ENCODE measurements at regions not wholly inside any gene's neighbourhood (a gene's known extent, or its start where the extent isn't known, plus 50 kb on each side); places are given as distances from the start of the nearest gene placed in this dataset.
"Not testable (repeated sequence)": the region's sequence is repeated elsewhere in the genome, so short reads cannot be mapped to it uniquely, and the experiment has no call there.

DNA sequence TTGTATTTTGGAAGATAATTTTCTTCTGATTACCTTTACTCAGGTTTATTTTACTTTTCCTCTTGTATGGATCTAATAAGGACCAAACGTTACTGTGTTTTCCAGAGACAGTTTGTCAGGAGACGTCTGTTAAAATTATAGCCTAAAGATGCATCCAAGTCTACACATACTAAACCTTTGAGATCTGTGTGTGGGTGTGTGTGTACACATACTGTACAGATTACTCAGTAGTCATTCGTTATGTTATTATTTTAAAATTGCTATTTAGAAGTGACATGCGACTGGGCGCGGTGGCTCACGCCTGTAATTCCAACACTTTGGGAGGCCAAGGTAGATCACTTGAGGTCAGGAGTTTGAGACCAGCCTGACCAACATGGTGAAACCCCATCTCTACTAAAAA is 51.6 kb upstream of the CNTLN start:
- no peak for FAIRE-seq

DNA sequence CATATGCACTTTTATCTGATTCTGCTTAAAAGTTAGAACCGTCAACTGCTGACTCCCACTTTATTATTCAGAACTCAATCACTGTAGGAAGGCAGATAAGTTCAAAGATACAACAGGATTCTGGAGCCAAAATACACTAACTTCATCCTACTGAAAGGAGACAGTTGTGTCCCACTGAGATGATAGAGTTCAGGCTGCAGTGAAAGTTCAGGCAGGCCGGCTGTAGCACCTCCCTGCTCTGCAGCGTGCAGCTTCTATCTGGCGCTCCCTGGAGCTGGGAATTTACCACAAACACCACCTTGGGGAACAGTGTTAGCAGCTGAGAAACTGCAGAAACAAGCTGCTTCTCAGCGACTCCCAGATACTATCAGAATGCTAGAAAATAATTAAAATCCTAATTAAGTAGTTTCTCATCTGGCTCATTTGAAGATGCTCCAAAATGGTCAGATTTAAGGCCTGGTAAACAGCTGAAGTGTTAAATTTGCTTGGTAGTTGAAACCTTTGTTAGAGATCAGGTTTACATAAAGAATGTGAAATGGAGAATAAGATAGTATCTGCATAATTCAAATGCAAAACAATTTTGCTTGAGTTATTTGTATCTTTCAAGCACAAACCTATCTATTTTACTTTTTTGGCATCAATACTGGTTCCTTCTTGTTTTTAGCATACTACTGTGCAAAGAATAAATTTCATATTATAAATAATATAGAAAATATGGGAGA is 52.3 kb upstream of the CNTLN start:
- peak; percentile 69 for FAIRE-seq

- peak; percentile 82 for FAIRE-seq
Observed at GRCh38 chr9:17081814-17082213, 53.0 kb upstream of the CNTLN start.

DNA sequence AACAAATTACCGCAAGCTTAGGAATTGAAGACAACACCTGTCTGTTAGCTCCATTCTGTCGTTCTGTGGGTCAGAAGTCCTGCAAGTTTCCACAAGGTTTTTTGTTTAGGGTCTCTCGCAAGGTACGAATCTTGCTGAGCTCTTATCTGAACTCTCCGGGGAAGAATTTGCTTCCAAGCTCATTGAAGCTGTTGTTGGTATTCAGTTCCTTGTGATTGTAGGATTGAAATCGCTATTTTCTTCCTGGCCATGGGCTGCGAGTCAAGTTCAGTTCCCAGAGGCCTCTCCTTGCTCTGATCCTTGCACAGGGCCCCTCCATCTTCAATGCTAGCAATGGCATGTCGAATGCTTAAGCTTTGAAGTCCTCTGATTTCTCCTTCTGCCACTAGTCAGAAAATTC is 53.5 kb upstream of the CNTLN start:
- FAIRE-seq = no peak

- FAIRE-seq = no peak
Observed at GRCh38 chr9:17075758-17076485, 58.9 kb upstream of the CNTLN start.

GRCh38 chr9:17075146-17075757 is 59.6 kb upstream of the CNTLN start:
- FAIRE-seq = no peak

DNA sequence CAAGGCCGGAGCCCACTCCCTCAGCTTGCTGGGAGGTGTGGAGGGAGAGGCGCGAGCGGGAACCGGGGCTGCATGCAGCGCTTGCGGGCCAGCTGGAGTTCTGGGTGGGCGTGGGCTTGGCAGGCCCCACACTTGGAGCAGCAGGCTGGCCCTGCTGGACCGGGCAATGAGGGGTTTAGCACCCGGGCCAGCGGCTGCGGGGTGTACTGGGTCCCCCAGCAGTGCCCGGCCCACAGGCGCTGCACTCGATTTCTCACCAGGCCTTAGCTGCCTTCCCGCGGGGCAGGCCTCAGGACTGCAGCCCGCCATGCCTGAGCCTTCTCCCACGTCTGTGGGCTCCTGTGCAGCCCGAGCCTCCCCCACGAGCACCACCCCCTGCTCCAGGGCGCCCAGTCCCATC is 62.3 kb upstream of the CNTLN start:
- FAIRE-seq = not testable (repeated sequence)

DNA sequence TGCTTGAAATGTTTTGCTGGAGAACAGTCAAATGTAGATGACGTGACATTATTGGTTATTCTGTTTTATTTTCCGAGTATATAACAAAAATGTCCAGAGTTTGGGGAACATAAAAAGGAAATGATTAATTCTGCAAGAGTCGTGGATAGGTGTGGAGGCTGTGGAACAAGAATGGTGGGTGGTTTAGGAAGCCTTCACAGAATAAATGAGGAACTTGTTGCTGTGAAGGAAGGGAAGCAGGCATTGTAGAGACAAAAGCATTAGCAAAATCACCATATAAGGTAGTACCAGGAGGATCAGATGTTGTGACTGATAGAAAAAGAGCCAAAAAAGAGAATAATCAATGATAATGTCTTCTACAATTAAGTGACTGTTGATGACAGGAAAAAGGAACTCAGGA is 66.2 kb upstream of the CNTLN start:
- no peak for FAIRE-seq

DNA sequence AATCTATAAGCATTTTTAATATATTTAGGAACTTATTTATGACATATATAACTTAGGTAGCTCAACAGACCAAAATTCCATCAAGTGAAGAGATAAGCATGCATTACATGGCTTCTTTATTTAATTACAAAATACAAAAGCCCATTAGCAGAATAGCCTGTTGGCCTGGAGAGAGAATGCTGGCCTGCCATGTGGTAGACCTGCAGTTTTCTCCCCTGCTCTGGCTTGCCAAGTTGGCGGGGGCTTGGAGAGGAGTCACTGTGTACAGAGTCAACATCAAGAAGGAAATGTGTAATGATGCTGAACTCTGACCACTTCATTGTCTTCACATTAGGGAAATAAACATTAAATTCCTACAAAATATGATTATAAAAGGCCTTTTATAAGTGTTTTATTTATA is 69.8 kb upstream of the CNTLN start:
- no peak for FAIRE-seq

GRCh38 chr9:17064558-17064957 is 70.3 kb upstream of the CNTLN start:
- FAIRE-seq = no peak

- peak; percentile 96 for FAIRE-seq
Observed at GRCh38 chr9:17063535-17064135, 71.2 kb upstream of the CNTLN start.

GRCh38 chr9:17062497-17062896 is 72.3 kb upstream of the CNTLN start:
- FAIRE-seq = no peak

DNA sequence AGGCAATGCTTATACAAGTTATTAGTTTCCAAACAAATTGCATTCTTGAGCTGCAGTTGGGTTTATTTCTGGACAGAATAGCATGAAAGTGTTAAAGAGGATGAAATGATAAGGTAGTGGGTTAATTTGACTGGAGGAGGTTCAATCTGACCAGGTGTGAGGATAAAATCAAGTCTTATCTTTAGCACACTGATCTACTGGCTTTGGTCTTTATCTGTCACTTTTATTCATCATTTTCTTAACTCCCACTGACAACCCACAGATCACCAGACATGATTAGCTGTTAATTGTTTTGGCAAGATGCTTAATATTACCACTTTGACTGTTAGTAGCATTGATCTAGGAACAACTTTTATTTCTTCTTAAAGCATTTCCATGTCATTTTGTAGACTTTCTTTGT is 74.4 kb upstream of the CNTLN start:
- no peak for FAIRE-seq

- FAIRE-seq = no peak
Observed at GRCh38 chr9:17059465-17059864, 75.4 kb upstream of the CNTLN start.

GRCh38 chr9:17057729-17058128 is 77.1 kb upstream of the CNTLN start:
- FAIRE-seq = no peak

DNA sequence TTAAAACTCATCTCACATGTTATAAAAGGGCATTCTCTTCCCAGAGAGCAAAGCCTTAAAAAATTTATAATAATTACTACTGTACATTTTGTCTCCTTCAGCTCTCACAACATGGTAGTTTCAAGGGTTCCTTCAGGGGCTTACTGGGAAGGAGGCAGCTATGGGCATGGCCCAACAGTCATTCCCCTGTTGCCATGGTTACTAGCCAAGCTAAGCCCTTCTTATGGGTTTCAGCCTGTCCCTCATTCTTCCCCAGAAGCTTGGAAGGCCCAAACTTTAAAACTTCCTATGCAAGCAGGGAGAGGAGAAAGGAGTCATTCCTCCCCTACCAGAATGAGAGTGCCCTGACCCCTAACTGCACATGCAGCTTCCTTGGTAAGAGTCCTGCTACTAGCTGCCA is 82.2 kb upstream of the CNTLN start:
- FAIRE-seq = no peak

DNA sequence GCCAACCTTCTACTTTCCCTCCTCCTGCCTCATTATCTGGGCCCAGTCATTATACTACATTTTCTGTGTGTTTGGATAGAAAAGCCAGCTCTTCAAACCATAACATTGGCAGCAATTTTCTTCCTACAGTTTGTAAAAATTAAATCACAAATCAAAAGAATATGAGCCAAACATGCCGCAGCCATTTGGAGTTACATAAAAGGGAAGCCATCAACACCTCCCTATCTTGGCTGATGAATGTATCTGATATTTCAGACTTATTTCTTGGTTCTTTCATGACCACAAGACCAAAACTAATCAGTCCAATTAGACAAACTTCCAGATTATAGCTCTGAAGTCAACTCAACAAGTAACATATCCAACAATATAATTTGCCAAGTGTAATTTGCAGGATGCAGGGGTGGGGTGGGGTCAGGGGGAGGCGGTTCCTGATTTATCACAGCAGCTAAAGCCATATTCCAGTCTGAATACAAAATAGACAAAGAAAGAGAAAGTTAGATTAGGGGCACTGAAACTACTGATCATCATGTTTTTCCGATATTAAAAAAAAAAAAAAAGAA is 89.4 kb upstream of the CNTLN start:
- FAIRE-seq = no peak

DNA sequence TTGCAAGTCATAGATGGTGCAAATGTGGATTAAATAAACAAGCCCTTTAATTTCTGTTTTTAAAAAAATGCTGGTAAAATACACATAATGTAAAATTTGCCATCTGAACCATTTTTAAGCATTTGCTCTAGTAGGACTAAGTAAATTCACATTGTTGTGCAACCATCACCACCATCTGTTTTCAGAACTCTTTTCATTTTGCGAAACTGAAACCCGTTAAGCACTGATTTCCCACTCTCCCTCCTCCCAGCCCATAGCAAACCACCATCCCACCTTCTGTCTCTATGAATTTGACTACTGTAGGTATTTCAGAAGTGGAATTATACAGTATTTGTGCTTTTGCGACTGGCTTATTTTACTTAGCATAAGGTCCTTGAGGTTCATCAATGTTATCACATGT is 103.3 kb upstream of the CNTLN start:
- no peak for FAIRE-seq

DNA sequence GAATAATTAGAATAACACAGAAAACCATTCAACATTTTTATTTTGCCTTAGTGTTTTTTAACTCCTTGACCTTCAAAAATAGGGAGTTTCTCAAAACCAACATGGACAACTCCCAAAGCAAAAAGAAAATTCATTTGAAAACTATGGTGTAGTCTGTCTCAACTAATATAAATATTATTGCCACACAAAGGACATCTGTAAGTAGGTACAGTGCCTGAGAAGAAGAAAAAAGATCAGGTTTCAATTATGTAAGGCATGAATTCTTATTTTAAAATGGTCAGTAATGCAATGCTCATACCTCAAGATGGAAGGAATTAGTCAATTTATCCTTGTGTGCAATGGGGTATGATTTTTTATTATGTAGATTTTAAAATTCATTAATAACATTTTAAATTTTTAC is 109.6 kb upstream of the CNTLN start:
- peak; percentile 58 for FAIRE-seq

DNA sequence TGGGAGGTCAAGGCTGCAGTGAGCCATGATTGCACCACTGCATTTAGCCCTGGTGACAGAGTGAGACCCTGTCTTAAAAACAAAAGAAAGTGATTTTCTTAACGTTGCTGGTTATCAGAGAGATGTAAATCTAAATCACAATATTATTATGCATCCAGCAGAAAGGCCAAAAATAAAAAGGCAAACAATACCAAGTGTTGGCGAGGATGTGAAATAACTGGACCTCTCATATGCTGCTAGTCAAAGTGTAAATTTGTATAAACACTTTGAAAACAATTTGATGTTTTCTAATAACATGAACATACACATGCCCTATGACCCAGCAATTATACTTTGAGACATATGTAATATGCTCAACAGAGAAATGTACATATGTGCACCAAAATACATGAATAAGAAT is 110.7 kb upstream of the CNTLN start:
- no peak for FAIRE-seq

DNA sequence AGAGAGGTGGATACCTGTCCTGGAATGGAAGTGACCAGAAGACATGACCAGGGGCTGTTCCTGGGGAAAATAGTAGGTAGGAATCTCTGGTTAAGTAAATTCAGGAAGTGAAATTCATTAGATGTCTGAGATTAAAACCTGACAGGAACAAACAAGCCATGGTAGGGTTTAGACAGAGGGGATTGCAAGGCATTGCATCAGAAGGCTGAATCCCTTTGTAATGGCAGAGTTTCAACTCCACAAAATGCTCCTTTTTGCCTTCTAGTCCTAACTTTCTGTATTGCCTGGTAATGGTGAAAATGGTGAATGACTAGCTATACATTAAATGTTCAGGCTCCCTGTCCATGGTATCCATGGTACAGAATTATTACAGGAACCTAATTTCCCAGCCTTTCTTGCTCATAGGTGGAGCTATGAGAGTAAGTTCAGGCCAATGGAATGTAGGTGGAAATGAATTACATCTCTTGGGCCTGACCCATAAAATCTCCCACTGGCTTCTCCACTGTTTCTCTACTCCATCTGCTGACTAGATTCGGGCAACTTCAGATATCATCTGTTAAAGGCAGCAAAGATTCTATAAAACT is 113.4 kb upstream of the CNTLN start:
- FAIRE-seq = no peak

GRCh38 chr9:17019398-17019797 is 115.4 kb upstream of the CNTLN start:
- FAIRE-seq = no peak

- FAIRE-seq = no peak
Observed at GRCh38 chr9:17018540-17019196, 116.2 kb upstream of the CNTLN start.

Data from G401.6 (cell line).